ENCODE measurements at regions not wholly inside any gene's neighbourhood (a gene's known extent, or its start where the extent isn't known, plus 50 kb on each side); places are given as distances from the start of the nearest gene placed in this dataset.

GRCh38 chr7:15848362-15848761 is 161.9 kb upstream of the MEOX2 start:
- Histone ChIP-seq H3K4me1 (ENCODE audit: low read length) (no peaks in the 10 kb centered on the region), H3K9me3 (replicated peaks; ENCODE audit: insufficient read depth, low read length) (no peaks in the 10 kb centered on the region), H3F3A (ENCODE audit: insufficient read depth, low read length) (no peaks in the 10 kb centered on the region), H3K79me2 (ENCODE audit: low read length) (no peaks in the 10 kb centered on the region), H3K9me2 (replicated peaks; ENCODE audit: insufficient read depth, low read length) (no peaks in the 10 kb centered on the region), H3K4me3 (ENCODE audit: low read length) (no peak overlapping the region), H3K36me3 (replicated peaks; ENCODE audit: insufficient read depth, low read length) (no peaks in the 10 kb centered on the region), H2AFZ (ENCODE audit: low read length) (no peak overlapping the region), H3K4me2 (ENCODE audit: low read depth, low read length) (no peak overlapping the region), H3K27me3 (replicated peaks; ENCODE audit: insufficient read depth, low read length) (no peaks in the 10 kb centered on the region), H4K20me1 (ENCODE audit: insufficient read depth, low read length) (no peaks in the 10 kb centered on the region), H3K27ac (ENCODE audit: low read length) (no peak overlapping the region), H3K9ac (ENCODE audit: low read length) (no peak overlapping the region)
- no peak for DNase-seq
- no peak for TF ChIP-seq EZH2phosphoT487 (IDR thresholded peaks at IDR 0.05; ENCODE audit: low read length)
- TF ChIP-seq EZH2 (optimal IDR thresholded peaks at IDR 0.05; ENCODE audit: low read depth, low read length): no peak
- no peak for TF ChIP-seq CTCF (IDR thresholded peaks at IDR 0.05; ENCODE audit: low read length)

- Histone ChIP-seq H3K9me3 (replicated peaks; ENCODE audit: insufficient read depth, low read length) (no peaks in the 10 kb centered on the region), H3K4me3 (ENCODE audit: low read length) (no peak overlapping the region), H3K27ac (ENCODE audit: low read length) (no peak overlapping the region), H3K9ac (ENCODE audit: low read length) (no peak overlapping the region), H3K4me1 (ENCODE audit: low read length) (no peaks in the 10 kb centered on the region), H3K27me3 (replicated peaks; ENCODE audit: insufficient read depth, low read length) (no peaks in the 10 kb centered on the region), H2AFZ (ENCODE audit: low read length) (no peak overlapping the region), H3K4me2 (ENCODE audit: low read depth, low read length) (no peak overlapping the region), H3K9me2 (replicated peaks; ENCODE audit: insufficient read depth, low read length) (no peaks in the 10 kb centered on the region), H3F3A (ENCODE audit: insufficient read depth, low read length) (no peaks in the 10 kb centered on the region), H3K36me3 (replicated peaks; ENCODE audit: insufficient read depth, low read length) (no peaks in the 10 kb centered on the region), H4K20me1 (ENCODE audit: insufficient read depth, low read length) (no peaks in the 10 kb centered on the region), H3K79me2 (ENCODE audit: low read length) (no peaks in the 10 kb centered on the region)
- TF ChIP-seq CTCF (IDR thresholded peaks at IDR 0.05; ENCODE audit: low read length) (no peak), EZH2 (optimal IDR thresholded peaks at IDR 0.05; ENCODE audit: low read depth, low read length) (no peak), EZH2phosphoT487 (IDR thresholded peaks at IDR 0.05; ENCODE audit: low read length) (no peak)
- DNase-seq: no peak
These were observed 159.4 kb upstream of the MEOX2 start for GRCh38 chr7:15845868-15846267.

- Histone ChIP-seq H3K36me3 (replicated peaks; ENCODE audit: insufficient read depth, low read length) (no peaks in the 10 kb centered on the region), H2AFZ (ENCODE audit: low read length) (no peak overlapping the region)
- TF ChIP-seq CTCF (IDR thresholded peaks at IDR 0.05; ENCODE audit: low read length) (no peak), EZH2phosphoT487 (IDR thresholded peaks at IDR 0.05; ENCODE audit: low read length) (no peak), EZH2 (optimal IDR thresholded peaks at IDR 0.05; ENCODE audit: low read depth, low read length) (no peak)
These were observed 159.0 kb upstream of the MEOX2 start for GRCh38 chr7:15845461-15845860.

More at GRCh38 chr7:15845461-15845860, 159.0 kb upstream of the MEOX2 start:
- Histone ChIP-seq H3K79me2 (ENCODE audit: low read length) (no peaks in the 10 kb centered on the region), H3K9me2 (replicated peaks; ENCODE audit: insufficient read depth, low read length) (no peaks in the 10 kb centered on the region), H4K20me1 (ENCODE audit: insufficient read depth, low read length) (no peaks in the 10 kb centered on the region), H3K27me3 (replicated peaks; ENCODE audit: insufficient read depth, low read length) (no peaks in the 10 kb centered on the region), H3K9me3 (replicated peaks; ENCODE audit: insufficient read depth, low read length) (no peaks in the 10 kb centered on the region), H3F3A (ENCODE audit: insufficient read depth, low read length) (no peaks in the 10 kb centered on the region), H3K4me1 (ENCODE audit: low read length) (no peaks in the 10 kb centered on the region), H3K4me2 (ENCODE audit: low read depth, low read length) (no peak overlapping the region), H3K4me3 (ENCODE audit: low read length) (no peak overlapping the region), H3K9ac (ENCODE audit: low read length) (no peak overlapping the region), H3K27ac (ENCODE audit: low read length) (no peak overlapping the region)
- no peak for DNase-seq

All from MM.1S (cell line).